Nephron progenitor cell (in vitro differentiated cells): ENCODE measurements at regions not wholly inside any gene's neighbourhood (a gene's known extent, or its start where the extent isn't known, plus 50 kb on each side); places are given as distances from the start of the nearest gene placed in this dataset.

Source experiments
- DNase-seq: peaks from one replicate; pipeline ENCODE4 v3.0.0; 2021
- H3K27ac Mint-ChIP-seq: 2 replicates; pipeline ENCODE4 v1.8.0; 2021; ENCODE audit warnings: mild to moderate bottlenecking, moderate library complexity, mixed read lengths
- H3K27me3 Mint-ChIP-seq: 2 replicates; pipeline ENCODE4 v1.8.0; 2021; ENCODE audit warnings: mild to moderate bottlenecking, low read depth, mixed read lengths; ENCODE audit not compliant: poor library complexity
- H3K36me3 Mint-ChIP-seq: 2 replicates; pipeline ENCODE4 v1.8.0; 2021; ENCODE audit warnings: low read depth, mixed read lengths
- H3K4me1 Mint-ChIP-seq: 2 replicates; pipeline ENCODE4 v1.8.0; 2021; ENCODE audit warnings: mixed read lengths
- H3K4me3 Mint-ChIP-seq: 2 replicates; pipeline ENCODE4 v1.8.0; 2021; ENCODE audit warnings: mild to moderate bottlenecking, moderate library complexity, mixed read lengths
- H3K9me3 Mint-ChIP-seq: 2 replicates; pipeline ENCODE4 v1.8.0; 2021; ENCODE audit warnings: mild to moderate bottlenecking, moderate library complexity, mixed read lengths
- CTCF ChIP-seq: fragments of 200-600 bp; sonication (generic); IDR thresholded peaks from 2 replicates; pipeline ENCODE4 v1.5.0; 2021; ENCODE audit warnings: antibody characterized with exemption

DNA sequence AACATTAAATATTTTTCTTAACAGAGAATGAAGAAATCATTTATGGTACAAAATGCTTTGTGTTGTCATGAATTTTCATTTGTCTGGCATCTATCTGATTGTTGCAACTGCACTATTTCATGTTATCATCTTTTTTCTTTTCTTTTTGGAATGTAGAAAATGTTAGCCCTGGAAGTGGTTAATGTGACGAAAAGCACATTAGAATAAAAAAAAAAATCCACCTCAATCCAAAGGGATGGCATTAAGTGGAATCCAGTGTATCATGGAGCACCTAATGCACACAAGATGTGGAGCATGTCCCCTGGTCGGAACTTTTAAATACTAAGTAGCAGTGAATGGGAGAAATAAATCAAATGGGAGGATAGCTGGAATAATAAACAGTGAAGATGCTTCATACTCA lies 172.9 kb upstream of the MCHR2 start:
- no peaks in the 10 kb centered on the region for H3K27me3 Mint-ChIP-seq
- H3K36me3 Mint-ChIP-seq, result no peaks in the 10 kb centered on the region
- H3K9me3 Mint-ChIP-seq, result no peaks in the 10 kb centered on the region
- DNase-seq, result no peak
- peaks cover 50% of the 10 kb centered on the region for H3K4me1 Mint-ChIP-seq
- H3K4me3 Mint-ChIP-seq, result peak overlapping the region; percentile 42
- H3K27ac Mint-ChIP-seq, result peak overlapping the region; percentile 70
- no peak for TF ChIP-seq CTCF

- peaks cover 55% of the 10 kb centered on the region for H3K4me1 Mint-ChIP-seq
- H3K27me3 Mint-ChIP-seq, result no peaks in the 10 kb centered on the region
- DNase-seq, result no peak
- H3K4me3 Mint-ChIP-seq, result no peak overlapping the region
- no peak overlapping the region for H3K27ac Mint-ChIP-seq
- no peaks in the 10 kb centered on the region for H3K36me3 Mint-ChIP-seq
- TF ChIP-seq CTCF, result no peak
- H3K9me3 Mint-ChIP-seq, result no peaks in the 10 kb centered on the region
Measured at GRCh38 chr6:100165442-100165841, 171.4 kb upstream of the MCHR2 start.

GRCh38 chr6:100163035-100163434 lies 169.0 kb upstream of the MCHR2 start:
- Mint-ChIP-seq H3K9me3 (no peaks in the 10 kb centered on the region), H3K4me1 (peaks cover 57% of the 10 kb centered on the region), H3K36me3 (no peaks in the 10 kb centered on the region), H3K27ac (no peak overlapping the region), H3K27me3 (no peaks in the 10 kb centered on the region), H3K4me3 (no peak overlapping the region)
- no peak for TF ChIP-seq CTCF
- no peak for DNase-seq

- peaks cover 45% of the 10 kb centered on the region for H3K4me1 Mint-ChIP-seq
- no peak for TF ChIP-seq CTCF
- no peak overlapping the region for H3K27ac Mint-ChIP-seq
- H3K36me3 Mint-ChIP-seq, result no peaks in the 10 kb centered on the region
- H3K27me3 Mint-ChIP-seq, result no peaks in the 10 kb centered on the region
- DNase-seq, result no peak
- H3K4me3 Mint-ChIP-seq, result no peak overlapping the region
- peaks cover 2% of the 10 kb centered on the region for H3K9me3 Mint-ChIP-seq
Measured at GRCh38 chr6:100161782-100162365, 167.9 kb upstream of the MCHR2 start.

- no peak for DNase-seq
- no peak for TF ChIP-seq CTCF
Measured at GRCh38 chr6:100160930-100161329, 166.9 kb upstream of the MCHR2 start.

GRCh38 chr6:100155141-100155540 lies 161.1 kb upstream of the MCHR2 start:
- DNase-seq, result no peak
- H3K36me3 Mint-ChIP-seq, result no peaks in the 10 kb centered on the region
- H3K4me3 Mint-ChIP-seq, result no peak overlapping the region
- no peak overlapping the region for H3K27ac Mint-ChIP-seq
- H3K27me3 Mint-ChIP-seq, result no peaks in the 10 kb centered on the region
- TF ChIP-seq CTCF, result no peak
- H3K4me1 Mint-ChIP-seq, result peaks cover 12% of the 10 kb centered on the region
- H3K9me3 Mint-ChIP-seq, result peaks cover 3% of the 10 kb centered on the region

More at GRCh38 chr6:100160930-100161329, 166.9 kb upstream of the MCHR2 start:
- Mint-ChIP-seq H3K4me3 (no peak overlapping the region), H3K9me3 (peaks cover 3% of the 10 kb centered on the region), H3K4me1 (peaks cover 39% of the 10 kb centered on the region), H3K27me3 (no peaks in the 10 kb centered on the region), H3K36me3 (no peaks in the 10 kb centered on the region), H3K27ac (no peak overlapping the region)
